MM.1S (cell line): ENCODE measurements at regions not wholly inside any gene's neighbourhood (a gene's known extent, or its start where the extent isn't known, plus 50 kb on each side); places are given as distances from the start of the nearest gene placed in this dataset.

Source experiments
- DNase-seq: peaks from one replicate; pipeline ENCODE4 v3.0.0-alpha.2; 2015
- H2AFZ ChIP-seq: fragments of 300-600 bp; sonication (generic); 2 replicates; pipeline ENCODE4 v1.6.0; 2016; ENCODE audit warnings: antibody characterized with exemption, low read length
- H3F3A ChIP-seq: fragments of 300-600 bp; sonication (generic); 2 replicates; pipeline ENCODE4 v1.6.1; 2016; ENCODE audit warnings: mild to moderate bottlenecking, antibody characterized with exemption, low read length, moderate library complexity, mixed read lengths; ENCODE audit not compliant: insufficient read depth
- H3K27ac ChIP-seq: fragments of 300-600 bp; sonication (generic); 2 replicates; pipeline ENCODE4 v1.5.1; 2016; ENCODE audit warnings: mild to moderate bottlenecking, low read length
- H3K27me3 ChIP-seq: fragments of 300-600 bp; sonication (generic); replicated peaks from 2 replicates; pipeline ENCODE4 v1.6.0; 2016; ENCODE audit warnings: low read length; ENCODE audit not compliant: insufficient read depth
- H3K36me3 ChIP-seq: fragments of 300-600 bp; sonication (generic); replicated peaks from 2 replicates; pipeline ENCODE4 v1.6.1; 2016; ENCODE audit warnings: mild to moderate bottlenecking, low read length, mixed read lengths; ENCODE audit not compliant: insufficient read depth
- H3K4me1 ChIP-seq: fragments of 300-600 bp; sonication (generic); 2 replicates; pipeline ENCODE4 v1.6.1; 2016; ENCODE audit warnings: low read length, mixed read lengths
- H3K4me2 ChIP-seq: fragments of 300-600 bp; sonication (generic); 2 replicates; pipeline ENCODE4 v1.6.0; 2016; ENCODE audit warnings: low read depth, low read length
- H3K4me3 ChIP-seq: fragments of 300-600 bp; sonication (generic); 2 replicates; pipeline ENCODE4 v1.5.1; 2016; ENCODE audit warnings: low read length, mixed read lengths
- H3K79me2 ChIP-seq: fragments of 300-600 bp; sonication (generic); 2 replicates; pipeline ENCODE4 v1.6.1; 2016; ENCODE audit warnings: mixed run types, low read length, mixed read lengths
- H3K9ac ChIP-seq: fragments of 300-600 bp; sonication (generic); 2 replicates; pipeline ENCODE4 v1.6.1; 2016; ENCODE audit warnings: low read length, mixed read lengths
- H3K9me2 ChIP-seq: fragments of 300-600 bp; sonication (generic); replicated peaks from 2 replicates; pipeline ENCODE4 v1.6.1; 2016; ENCODE audit warnings: mild to moderate bottlenecking, low read length, mixed read lengths; ENCODE audit not compliant: insufficient read depth
- H3K9me3 ChIP-seq: fragments of 300-600 bp; sonication (generic); replicated peaks from 2 replicates; pipeline ENCODE4 v1.6.1; 2016; ENCODE audit warnings: mild to moderate bottlenecking, low read length, mixed read lengths; ENCODE audit not compliant: insufficient read depth
- H4K20me1 ChIP-seq: fragments of 300-600 bp; sonication (generic); 2 replicates; pipeline ENCODE4 v1.6.1; 2016; ENCODE audit warnings: mild to moderate bottlenecking, low read length, moderate library complexity, mixed read lengths; ENCODE audit not compliant: insufficient read depth
- EZH2 ChIP-seq: fragments of 300-600 bp; sonication (generic); optimal IDR thresholded peaks from 2 replicates; pipeline ENCODE3; 2017; ENCODE audit warnings: low read depth, mild to moderate bottlenecking, antibody characterized with exemption, low read length, mixed read lengths
- EZH2phosphoT487 ChIP-seq: fragments of 300-600 bp; sonication (generic); IDR thresholded peaks from 2 replicates; pipeline ENCODE4 v1.6.1; 2018; ENCODE audit warnings: antibody characterized with exemption, low read length
- TF ChIP-seq, protein P1 (sequence below): fragments of 300-600 bp; sonication (generic); IDR thresholded peaks from 2 replicates; pipeline ENCODE4 v1.5.1; 2016; ENCODE audit warnings: antibody characterized with exemption, low read length, mixed read lengths

DNA sequence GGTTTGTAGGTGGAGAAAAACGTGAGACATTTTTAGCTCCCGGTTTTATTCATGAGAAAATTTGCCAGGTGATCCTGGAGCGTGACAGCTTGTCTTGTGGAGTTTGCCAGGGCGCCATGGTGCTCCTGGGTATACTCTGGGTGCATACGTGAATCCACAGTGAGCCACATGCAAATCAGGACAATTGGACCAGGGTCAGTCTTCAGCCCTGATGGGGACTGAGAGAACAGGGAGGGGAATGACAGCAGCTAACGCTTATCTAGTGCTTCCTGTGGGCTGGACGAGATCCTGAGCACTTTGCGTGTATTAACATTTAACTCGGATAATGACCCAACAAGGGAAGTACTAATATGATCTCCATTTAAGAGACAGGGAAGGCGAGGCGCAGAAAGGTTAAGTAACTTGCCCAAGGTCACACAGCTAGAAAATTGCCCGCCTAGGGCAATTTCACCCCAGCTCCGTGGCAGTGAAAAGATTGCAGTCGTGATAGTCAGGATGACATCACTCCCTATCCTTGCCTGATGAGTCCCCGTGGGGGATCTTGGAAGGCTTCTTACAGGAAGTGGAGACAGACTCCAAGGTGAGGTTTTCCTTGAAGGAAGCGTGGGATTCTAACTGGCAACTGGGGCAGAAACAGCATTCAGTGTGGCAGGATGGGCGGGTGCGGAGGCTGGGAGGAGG, 118.4 kb upstream of the NCOR2 start:
- H3K4me3 ChIP-seq = no peak overlapping the region
- H3K4me1 ChIP-seq = no peaks in the 10 kb centered on the region
- no peak overlapping the region for H2AFZ ChIP-seq
- no peaks in the 10 kb centered on the region for H4K20me1 ChIP-seq
- H3K27me3 ChIP-seq = no peaks in the 10 kb centered on the region
- H3K4me2 ChIP-seq = no peak overlapping the region
- no peak overlapping the region for H3K27ac ChIP-seq
- no peaks in the 10 kb centered on the region for H3K9me3 ChIP-seq
- DNase-seq = no peak
- no peak overlapping the region for H3K9ac ChIP-seq
- no peak for TF ChIP-seq EZH2
- TF ChIP-seq, protein P1, sequence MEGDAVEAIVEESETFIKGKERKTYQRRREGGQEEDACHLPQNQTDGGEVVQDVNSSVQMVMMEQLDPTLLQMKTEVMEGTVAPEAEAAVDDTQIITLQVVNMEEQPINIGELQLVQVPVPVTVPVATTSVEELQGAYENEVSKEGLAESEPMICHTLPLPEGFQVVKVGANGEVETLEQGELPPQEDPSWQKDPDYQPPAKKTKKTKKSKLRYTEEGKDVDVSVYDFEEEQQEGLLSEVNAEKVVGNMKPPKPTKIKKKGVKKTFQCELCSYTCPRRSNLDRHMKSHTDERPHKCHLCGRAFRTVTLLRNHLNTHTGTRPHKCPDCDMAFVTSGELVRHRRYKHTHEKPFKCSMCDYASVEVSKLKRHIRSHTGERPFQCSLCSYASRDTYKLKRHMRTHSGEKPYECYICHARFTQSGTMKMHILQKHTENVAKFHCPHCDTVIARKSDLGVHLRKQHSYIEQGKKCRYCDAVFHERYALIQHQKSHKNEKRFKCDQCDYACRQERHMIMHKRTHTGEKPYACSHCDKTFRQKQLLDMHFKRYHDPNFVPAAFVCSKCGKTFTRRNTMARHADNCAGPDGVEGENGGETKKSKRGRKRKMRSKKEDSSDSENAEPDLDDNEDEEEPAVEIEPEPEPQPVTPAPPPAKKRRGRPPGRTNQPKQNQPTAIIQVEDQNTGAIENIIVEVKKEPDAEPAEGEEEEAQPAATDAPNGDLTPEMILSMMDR = no peak
- TF ChIP-seq EZH2phosphoT487 = no peak
- no peaks in the 10 kb centered on the region for H3K9me2 ChIP-seq
- no peaks in the 10 kb centered on the region for H3K79me2 ChIP-seq
- H3F3A ChIP-seq = no peaks in the 10 kb centered on the region
- no peaks in the 10 kb centered on the region for H3K36me3 ChIP-seq

DNA sequence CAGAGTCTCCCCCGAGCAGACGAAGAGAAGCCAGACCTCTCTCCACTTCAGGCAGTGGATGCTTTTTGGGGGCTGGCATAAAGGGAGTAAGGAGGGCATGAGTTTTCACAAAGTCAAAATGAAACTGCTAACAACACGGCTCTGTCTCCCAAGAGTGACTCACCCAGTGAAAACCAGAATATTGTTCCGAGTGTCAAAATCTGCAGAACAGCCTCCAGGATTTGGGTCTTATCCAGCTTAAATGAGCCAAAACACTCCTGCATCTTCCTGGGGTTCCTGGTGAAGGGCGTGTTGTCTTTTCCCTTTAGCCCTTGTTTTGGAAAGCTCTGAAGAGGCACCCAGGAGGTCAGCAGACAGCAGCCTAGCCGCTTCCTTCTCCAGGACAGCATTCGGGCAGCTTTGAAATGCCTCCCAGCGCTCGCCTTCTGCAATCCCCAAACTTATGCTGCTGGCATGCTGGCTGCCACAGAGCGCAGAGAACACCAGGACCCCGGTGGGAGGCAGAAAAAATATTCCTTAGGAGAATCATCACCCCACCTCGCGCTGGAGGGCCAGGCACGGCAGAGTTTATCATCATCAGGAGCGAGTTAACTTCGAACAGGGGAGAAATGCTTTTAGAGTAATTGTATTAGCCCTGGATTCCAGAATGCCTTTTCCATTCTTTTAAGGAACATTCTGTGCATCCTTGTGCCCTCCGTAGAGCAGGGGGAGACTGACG, 117.7 kb upstream of the NCOR2 start:
- H3K9ac ChIP-seq = no peak overlapping the region
- H3K27me3 ChIP-seq = no peaks in the 10 kb centered on the region
- H2AFZ ChIP-seq = no peak overlapping the region
- no peaks in the 10 kb centered on the region for H3K79me2 ChIP-seq
- H3F3A ChIP-seq = no peaks in the 10 kb centered on the region
- H4K20me1 ChIP-seq = no peaks in the 10 kb centered on the region
- no peaks in the 10 kb centered on the region for H3K9me2 ChIP-seq
- H3K4me2 ChIP-seq = no peak overlapping the region
- no peaks in the 10 kb centered on the region for H3K9me3 ChIP-seq
- no peak overlapping the region for H3K27ac ChIP-seq
- no peaks in the 10 kb centered on the region for H3K4me1 ChIP-seq
- no peak overlapping the region for H3K4me3 ChIP-seq
- TF ChIP-seq, protein P1 = no peak
- no peak for TF ChIP-seq EZH2
- no peak for TF ChIP-seq EZH2phosphoT487
- H3K36me3 ChIP-seq = no peaks in the 10 kb centered on the region
- DNase-seq = no peak

DNA sequence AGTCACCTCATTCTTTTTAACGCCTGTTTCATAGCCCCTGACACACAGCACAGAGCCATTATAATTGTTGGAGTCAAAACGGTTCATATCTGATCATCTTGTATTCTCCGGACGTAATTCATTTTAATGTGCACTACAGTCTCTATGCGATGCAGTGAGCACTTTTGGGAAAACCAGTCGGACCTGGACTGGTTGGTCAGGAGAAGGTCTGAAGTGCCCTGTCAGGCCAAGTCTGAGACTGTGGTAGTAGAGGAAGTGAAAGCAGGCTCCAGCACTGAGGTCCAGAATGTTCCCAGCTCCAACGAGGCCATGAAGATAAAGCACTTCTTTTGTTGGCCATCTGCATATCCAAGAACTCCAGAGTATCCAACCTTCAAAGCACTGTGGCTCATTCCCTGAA, 117.1 kb upstream of the NCOR2 start:
- no peak overlapping the region for H3K9ac ChIP-seq
- DNase-seq = no peak
- H3K4me2 ChIP-seq = no peak overlapping the region
- H3K27me3 ChIP-seq = no peaks in the 10 kb centered on the region
- H3K27ac ChIP-seq = no peak overlapping the region
- H3K9me3 ChIP-seq = no peaks in the 10 kb centered on the region
- H3K4me3 ChIP-seq = no peak overlapping the region
- no peak overlapping the region for H2AFZ ChIP-seq
- no peaks in the 10 kb centered on the region for H3K4me1 ChIP-seq
- H4K20me1 ChIP-seq = no peaks in the 10 kb centered on the region
- H3K79me2 ChIP-seq = no peaks in the 10 kb centered on the region
- TF ChIP-seq, protein P1 = no peak
- TF ChIP-seq EZH2 = no peak
- H3K9me2 ChIP-seq = no peaks in the 10 kb centered on the region
- H3K36me3 ChIP-seq = no peaks in the 10 kb centered on the region
- no peaks in the 10 kb centered on the region for H3F3A ChIP-seq
